BJ (cell line): ENCODE measurements at regions not wholly inside any gene's neighbourhood (a gene's known extent, or its start where the extent isn't known, plus 50 kb on each side); places are given as distances from the start of the nearest gene placed in this dataset.
"Not testable (repeated sequence)": the region's sequence is repeated elsewhere in the genome, so short reads cannot be mapped to it uniquely, and the experiment has no call there.

ENCODE experiments used
- CTCF ChIA-PET: fragments of 350-600 bp; formaldehyde crosslinking; extraction: SDS; loops from one replicate; lab custom pipeline; 2021; ENCODE audit warnings: antibody characterized with exemption, inconsistent platforms; lab: Yijun Ruan, JAX
- POLR2A ChIA-PET: fragments of 300-600 bp; sonication (Branson Sonifier 250); formaldehyde crosslinking; extraction: SDS; loops from one replicate; lab custom pipeline; 2021; ENCODE audit warnings: antibody characterized with exemption; lab: Charles Lee
- DNase-seq: peaks from one replicate; pipeline ENCODE4 v3.0.0-alpha.2; 2011; ENCODE audit warnings: low read depth
- H3K27me3 ChIP-seq: 2 replicates; pipeline ENCODE4 v1.6.0; 2011; ENCODE audit warnings: low read length; ENCODE audit not compliant: control insufficient read depth, insufficient read depth
- H3K36me3 ChIP-seq: 2 replicates; pipeline ENCODE4 v1.5.1; 2011; ENCODE audit warnings: low read length; ENCODE audit not compliant: control insufficient read depth, insufficient read depth
- H3K4me3 ChIP-seq: 2 replicates; pipeline ENCODE4 v1.5.1; 2011; ENCODE audit warnings: low read depth, mild to moderate bottlenecking, control low read depth, low read length
- CTCF ChIP-seq: IDR thresholded peaks from 2 replicates; pipeline ENCODE4 v1.5.1; 2011; ENCODE audit warnings: low read depth, mild to moderate bottlenecking, control low read depth, inconsistent platforms, low read length, moderate library complexity; ENCODE audit not compliant: insufficient read depth

- Histone ChIP-seq H3K4me3 (no peak overlapping the region), H3K27me3 (no peaks in the 10 kb centered on the region), H3K36me3 (no peaks in the 10 kb centered on the region)
- TF ChIP-seq CTCF = no peak
- ChIA-PET CTCF (interaction anchor here (0.6 kb wide), 1 partner anchor 145 kb away, joined by 3 read pairs; no protein-coding TSS in a partner anchor), POLR2A (no interaction called here)
- DNase-seq = no peak
Measured at GRCh38 chr5:161002571-161003074, 150.6 kb upstream of the ATP10B start.

DNA sequence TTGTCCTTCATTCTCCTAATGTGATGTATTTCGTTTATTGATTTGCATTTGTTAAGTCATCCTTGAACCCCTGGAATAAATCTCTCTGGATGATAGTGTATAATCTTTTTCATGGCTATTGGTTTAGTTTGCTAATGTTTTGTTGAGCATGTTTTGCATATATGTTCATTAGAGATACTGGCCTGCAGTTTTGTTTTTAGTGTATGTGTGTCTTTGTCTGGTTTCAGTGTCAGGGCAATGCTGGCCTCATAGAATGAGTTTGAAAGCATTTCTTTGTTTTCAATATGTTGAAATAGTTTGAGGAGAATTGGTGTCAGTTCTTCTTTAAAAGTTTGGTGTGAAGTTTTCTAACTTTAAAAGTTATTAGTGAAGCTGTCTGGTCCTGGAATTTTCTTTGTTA lies 149.6 kb upstream of the ATP10B start:
- POLR2A ChIA-PET = no interaction called here
- no peaks in the 10 kb centered on the region for H3K36me3 ChIP-seq
- CTCF ChIA-PET = no interaction called here
- H3K4me3 ChIP-seq = no peak overlapping the region
- H3K27me3 ChIP-seq = no peaks in the 10 kb centered on the region
- no peak for DNase-seq
- TF ChIP-seq CTCF = no peak

- POLR2A ChIA-PET, H3K27me3 ChIP-seq, CTCF ChIA-PET, DNase-seq, H3K4me3 ChIP-seq, H3K36me3 ChIP-seq: not testable (repeated sequence)
Measured at GRCh38 chr5:161001142-161001541, 149.1 kb upstream of the ATP10B start.

- TF ChIP-seq CTCF = no peak
- Histone ChIP-seq H3K4me3 (no peak overlapping the region), H3K36me3 (no peaks in the 10 kb centered on the region), H3K27me3 (no peaks in the 10 kb centered on the region)
- ChIA-PET CTCF (no interaction called here), POLR2A (no interaction called here)
- no peak for DNase-seq
Measured at GRCh38 chr5:160991205-160991604, 139.2 kb upstream of the ATP10B start.

DNA sequence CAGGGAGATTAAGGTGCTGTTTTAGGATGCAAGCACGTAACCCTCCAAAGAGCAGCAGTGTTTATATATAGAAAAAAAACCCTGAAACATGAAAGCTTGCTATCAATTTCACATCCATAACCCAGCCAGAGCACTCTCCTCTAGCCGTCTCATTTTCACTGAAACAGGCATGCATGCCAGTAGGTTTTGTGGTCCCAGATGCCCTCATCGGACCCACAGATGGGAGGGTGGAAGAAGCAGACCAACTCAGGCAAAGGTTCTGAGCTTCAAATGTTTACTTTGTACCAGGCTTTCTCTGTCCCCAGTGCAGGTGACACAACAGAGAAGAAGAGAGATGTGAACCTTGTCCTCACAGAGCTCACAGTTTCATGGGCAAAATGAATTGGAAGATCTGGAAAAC lies 127.4 kb upstream of the ATP10B start:
- TF ChIP-seq CTCF = no peak
- Histone ChIP-seq H3K27me3 (no peaks in the 10 kb centered on the region), H3K4me3 (no peak overlapping the region), H3K36me3 (no peaks in the 10 kb centered on the region)
- CTCF ChIA-PET = no interaction called here
- DNase-seq = no peak
- POLR2A ChIA-PET = no interaction called here

DNA sequence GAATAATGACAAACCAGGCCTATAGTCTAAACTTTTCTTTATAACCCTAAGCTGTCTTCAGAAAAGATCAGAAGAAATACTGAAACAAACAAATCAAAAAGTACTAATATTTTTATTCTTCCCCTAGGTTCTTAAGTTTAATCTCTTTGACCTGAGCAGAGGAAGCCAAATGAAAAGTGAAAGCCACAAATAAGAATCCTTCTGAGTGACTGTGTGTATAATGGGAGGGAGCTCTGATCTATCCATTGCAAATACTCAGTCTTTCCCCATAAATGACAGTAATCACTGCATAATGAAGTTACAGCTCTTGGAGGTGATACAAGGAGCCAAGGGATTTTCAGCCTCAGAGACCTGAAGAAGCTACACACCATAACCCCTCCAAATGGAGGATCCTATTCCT lies 126.9 kb upstream of the ATP10B start:
- no peaks in the 10 kb centered on the region for H3K27me3 ChIP-seq
- POLR2A ChIA-PET = no interaction called here
- no peak overlapping the region for H3K4me3 ChIP-seq
- CTCF ChIA-PET = no interaction called here
- TF ChIP-seq CTCF = no peak
- no peaks in the 10 kb centered on the region for H3K36me3 ChIP-seq
- DNase-seq = no peak
